HCT116 (cell line): ENCODE measurements at regions not wholly inside any gene's neighbourhood (a gene's known extent, or its start where the extent isn't known, plus 50 kb on each side); places are given as distances from the start of the nearest gene placed in this dataset.

Experiments used
- ATAC-seq: fragments of 200-7000 bp; cut with Tn5 transposase; 2 replicates; pipeline ENCODE4 v1.9.1; 2020; ENCODE audit warnings: mild to moderate bottlenecking, moderate library complexity
- BruUV-seq: library from RNA; stranded (reverse); fragments of 400-500 nt; replicated peaks from 2 replicates; lab custom pipeline; 2021; lab: Mats Ljungman, UMichigan
- CTCF ChIA-PET: fragments of 300-600 bp; sonication (Branson Sonifier 250); formaldehyde crosslinking; loops from one replicate; lab custom pipeline; 2021; ENCODE audit warnings: antibody characterized with exemption; lab: Charles Lee
- POLR2A ChIA-PET: fragments of 300-600, 350-600 bp; sonication (Branson Sonifier 250); formaldehyde crosslinking; loops from one replicate; lab custom pipeline; 2021; ENCODE audit warnings: antibody characterized with exemption; lab: Charles Lee
- RAD21 ChIA-PET, 2 experiments: fragments of 300-600 bp; sonication (Branson Sonifier 250); formaldehyde crosslinking; loops; one replicate each; lab custom pipeline; 2023; ENCODE audit warnings: low total read pairs in 2 of 2; ENCODE audit not compliant: uncharacterized antibody in 2 of 2, unreplicated experiment in 2 of 2, low non-redundant PET in 1 of 2; lab: Charles Lee
- DNase-seq: peaks from one replicate; pipeline ENCODE4 v3.0.0-alpha.2; 2010; ENCODE audit warnings: low read depth, low spot score
- H2AFZ ChIP-seq: fragments of 200-600 bp; shearing (Covaris generic), sonication (generic); 2 replicates; pipeline ENCODE4 v1.6.1; 2017; ENCODE audit warnings: low read depth, mixed run types, mixed read lengths, antibody characterized with exemption, low read length; ENCODE audit not compliant: poor library complexity, severe bottlenecking
- H3K27ac ChIP-seq: 2 replicates; pipeline ENCODE4 v1.5.1; 2012; ENCODE audit warnings: low read depth, low read length
- H3K27me3 ChIP-seq: fragments of 200-600 bp; sonication (generic); 2 replicates; pipeline ENCODE4 v1.6.1; 2016; ENCODE audit warnings: mixed run types, low read length, mixed read lengths; ENCODE audit not compliant: insufficient read depth
- H3K36me3 ChIP-seq, 2 experiments: fragments of 200-500 bp in 1 of 2; fragments of 200-600 bp in 1 of 2; sonication (Bioruptor generic) in 1 of 2; sonication (generic) in 1 of 2; 2 replicates each; pipeline versions ENCODE4 v1.5.1 to v1.6.1; 2014 to 2016; ENCODE audit warnings: low read length in 2 of 2, inconsistent platforms in 1 of 2, mixed read lengths in 1 of 2, mixed run types in 1 of 2; ENCODE audit not compliant: insufficient read depth in 2 of 2, control insufficient read depth in 1 of 2
- H3K4me1 ChIP-seq, 2 experiments: fragments of 200-600 bp in 1 of 2; sonication (generic) in 1 of 2; 2 replicates each; pipeline versions ENCODE4 v1.5.1 to v1.6.1; 2012 to 2017; ENCODE audit warnings: low read length in 2 of 2, inconsistent platforms in 1 of 2, mild to moderate bottlenecking in 1 of 2, mixed read lengths in 1 of 2, mixed run types in 1 of 2, moderate library complexity in 1 of 2; ENCODE audit not compliant: insufficient read depth in 2 of 2, control insufficient read depth in 1 of 2
- H3K4me2 ChIP-seq: fragments of 200-600 bp; sonication (generic); 2 replicates; pipeline ENCODE4 v1.6.1; 2017; ENCODE audit warnings: mixed run types, low read length, mixed read lengths
- H3K4me3 ChIP-seq, 2 experiments: fragments of 200-600 bp in 1 of 2; sonication (generic) in 1 of 2; replicated peaks in 1 of 2; 2 replicates each; pipeline ENCODE4 v1.5.1; 2011 to 2016; ENCODE audit warnings: low read length in 2 of 2, control low read depth in 1 of 2, low read depth in 1 of 2, mild to moderate bottlenecking in 1 of 2, mixed read lengths in 1 of 2, mixed run types in 1 of 2
- H3K79me2 ChIP-seq: fragments of 200-600 bp; sonication (generic); 2 replicates; pipeline ENCODE4 v1.6.1; 2017; ENCODE audit warnings: mild to moderate bottlenecking, mixed run types, low read length, moderate library complexity, mixed read lengths; ENCODE audit not compliant: insufficient read depth
- H3K9ac ChIP-seq: fragments of 200-600 bp; sonication (generic); 2 replicates; pipeline ENCODE4 v1.6.1; 2016; ENCODE audit warnings: low read length, mixed read lengths
- H3K9me2 ChIP-seq: fragments of 200-600 bp; sonication (generic), shearing (Covaris generic); 2 replicates; pipeline ENCODE4 v1.6.1; 2017; ENCODE audit warnings: mixed run types, mild to moderate bottlenecking, moderate library complexity; ENCODE audit not compliant: insufficient read depth
- H3K9me3 ChIP-seq, 2 experiments: fragments of 200-500 bp in 1 of 2; fragments of 200-600 bp in 1 of 2; sonication (Bioruptor generic) in 1 of 2; sonication (generic) in 1 of 2; 2 replicates each; pipeline ENCODE4 v1.6.1; 2014 to 2017; ENCODE audit warnings: low read length in 2 of 2, mixed read lengths in 2 of 2, inconsistent platforms in 1 of 2, low read depth in 1 of 2, mild to moderate bottlenecking in 1 of 2, mixed run types in 1 of 2, moderate library complexity in 1 of 2; ENCODE audit not compliant: control insufficient read depth in 1 of 2, insufficient read depth in 1 of 2
- H4K20me1 ChIP-seq: fragments of 200-600 bp; sonication (generic), shearing (Covaris generic); 2 replicates; pipeline ENCODE4 v1.6.1; 2017; ENCODE audit warnings: mixed run types, mild to moderate bottlenecking, moderate library complexity; ENCODE audit not compliant: insufficient read depth
- CBX3 ChIP-seq: IDR thresholded peaks from 2 replicates; pipeline ENCODE4 v1.6.1; 2012; ENCODE audit warnings: low read depth
- CEBPB ChIP-seq: IDR thresholded peaks from 2 replicates; pipeline ENCODE4 v1.6.1; 2012; ENCODE audit warnings: low read depth
- EGR1 ChIP-seq: IDR thresholded peaks from 2 replicates; pipeline ENCODE4 v1.6.1; 2012; ENCODE audit warnings: low read depth
- EZH2 ChIP-seq: fragments of 200-600 bp; sonication (generic); IDR thresholded peaks from 2 replicates; pipeline ENCODE4 v1.6.1; 2017; ENCODE audit warnings: antibody characterized with exemption, mixed run types
- EZH2phosphoT487 ChIP-seq: fragments of 200-600 bp; IDR thresholded peaks from 2 replicates; pipeline ENCODE4 v1.6.1; 2018; ENCODE audit warnings: antibody characterized with exemption, borderline replicate concordance
- JUND ChIP-seq: IDR thresholded peaks from 2 replicates; pipeline ENCODE4 v1.6.1; 2012
- POLR2A ChIP-seq: IDR thresholded peaks from 2 replicates; pipeline ENCODE4 v1.7.0; 2011; ENCODE audit warnings: borderline replicate concordance; ENCODE audit not compliant: insufficient read depth, insufficient read length; ENCODE audit errors: extremely low read depth
- POLR2AphosphoS5 ChIP-seq: IDR thresholded peaks from 2 replicates; pipeline ENCODE4 v1.6.1; 2011; ENCODE audit warnings: mild to moderate bottlenecking, low read depth, low read length, moderate library complexity
- RAD21 ChIP-seq: IDR thresholded peaks from 2 replicates; pipeline ENCODE4 v1.6.1; 2012; ENCODE audit warnings: low read depth, mild to moderate bottlenecking
- REST ChIP-seq: IDR thresholded peaks from 2 replicates; pipeline ENCODE4 v1.6.1; 2012; ENCODE audit warnings: low read depth
- SIN3A ChIP-seq: IDR thresholded peaks from 2 replicates; pipeline ENCODE4 v1.6.1; 2012; ENCODE audit warnings: low read depth
- SP1 ChIP-seq: IDR thresholded peaks from 2 replicates; pipeline ENCODE4 v1.6.1; 2012; ENCODE audit warnings: low read depth
- SRF ChIP-seq: IDR thresholded peaks from 2 replicates; pipeline ENCODE4 v1.6.1; 2012; ENCODE audit warnings: low read depth
- YY1 ChIP-seq: IDR thresholded peaks from 2 replicates; pipeline ENCODE4 v1.6.1; 2011; ENCODE audit warnings: low read length, low read depth, moderate library complexity, mild to moderate bottlenecking; ENCODE audit not compliant: insufficient replicate concordance; ENCODE audit errors: extremely low read depth
- ZBTB33 ChIP-seq: IDR thresholded peaks from 2 replicates; pipeline ENCODE4 v1.6.1; 2011; ENCODE audit warnings: mild to moderate bottlenecking, low read length, moderate library complexity; ENCODE audit not compliant: insufficient replicate concordance; ENCODE audit errors: extremely low read depth
- intact Hi-C: fragments of 100-400 bp; cut with micrococcal nuclease; formaldehyde crosslinking; loops from 2 replicates; pipeline ENCODE4 v1.10.0; 2022
- TF ChIP-seq, protein P1 (sequence below): IDR thresholded peaks from 2 replicates; pipeline ENCODE4 v1.6.1; 2012

DNA sequence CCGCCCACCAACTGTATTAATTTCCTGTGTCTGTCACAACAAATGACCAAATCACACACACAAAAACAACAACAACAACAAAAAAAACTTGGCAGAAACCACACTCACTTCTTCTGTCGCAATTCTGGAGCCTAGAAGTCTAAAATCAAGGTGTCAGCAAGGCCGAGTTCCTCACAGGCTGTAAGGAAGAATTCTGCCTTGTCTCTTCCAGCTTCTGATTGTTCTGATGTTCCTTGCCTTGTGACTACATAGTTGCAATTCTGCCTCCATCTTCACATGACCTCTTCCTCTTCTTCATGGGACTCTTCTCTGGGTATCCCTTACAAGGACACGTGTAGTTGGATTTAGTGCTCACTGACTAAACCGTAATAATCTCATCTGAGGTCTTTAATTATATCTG is 61.4 kb downstream of the IL12A start (continued):
- TF ChIP-seq REST (no peak), POLR2AphosphoS5 (no peak)
- TF ChIP-seq, all 23 proteins: peak for 0

- BruUV-seq, result no TSS peak
- H2AFZ ChIP-seq, result no peak overlapping the region
- RAD21 ChIA-PET, result no interaction called here
- H3K79me2 ChIP-seq, result no peaks in the 10 kb centered on the region
- DNase-seq, result no peak
- H3K27ac ChIP-seq, result no peak overlapping the region
- no peaks in the 10 kb centered on the region for H3K9me2 ChIP-seq
- no peaks in the 10 kb centered on the region for H3K36me3 ChIP-seq
- H3K9ac ChIP-seq, result no peak overlapping the region
- intact Hi-C loops, result no loop called here
- no peaks in the 10 kb centered on the region for H3K9me3 ChIP-seq
- H3K4me2 ChIP-seq, result no peak overlapping the region
- CTCF ChIA-PET, result interaction anchor here (2.1 kb wide), 1 partner anchor 20 kb away, joined by 11 read pairs; no protein-coding TSS in a partner anchor
- H4K20me1 ChIP-seq, result no peaks in the 10 kb centered on the region
- no peaks in the 10 kb centered on the region for H3K27me3 ChIP-seq
- H3K4me1 ChIP-seq, result no peaks in the 10 kb centered on the region
- POLR2A ChIA-PET, result no interaction called here
- no peak for ATAC-seq
- H3K4me3 ChIP-seq, result no peak overlapping the region
- no peak for TF ChIP-seq ZBTB33
- TF ChIP-seq SIN3A, result no peak
- no peak for TF ChIP-seq YY1
- TF ChIP-seq POLR2A, result no peak
- no peak for TF ChIP-seq REST
- no peak for TF ChIP-seq RAD21
- TF ChIP-seq EZH2, result no peak
- TF ChIP-seq JUND, result no peak
- TF ChIP-seq CEBPB, result no peak
- TF ChIP-seq, protein P1, sequence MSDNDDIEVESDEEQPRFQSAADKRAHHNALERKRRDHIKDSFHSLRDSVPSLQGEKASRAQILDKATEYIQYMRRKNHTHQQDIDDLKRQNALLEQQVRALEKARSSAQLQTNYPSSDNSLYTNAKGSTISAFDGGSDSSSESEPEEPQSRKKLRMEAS, result no peak
- TF ChIP-seq EZH2phosphoT487, result no peak
- no peak for TF ChIP-seq SRF
- TF ChIP-seq POLR2AphosphoS5, result no peak
- TF ChIP-seq CBX3, result no peak
- TF ChIP-seq EGR1, result no peak
- TF ChIP-seq SP1, result no peak
Observed at GRCh38 chr3:160052385-160053047, 63.9 kb downstream of the IL12A start.
